DOHH2 (cell line): ENCODE measurements at regions not wholly inside any gene's neighbourhood (a gene's known extent, or its start where the extent isn't known, plus 50 kb on each side); places are given as distances from the start of the nearest gene placed in this dataset.

Experiments
- H3F3A ChIP-seq: fragments of 200-600 bp; sonication (generic), shearing (Covaris generic); 2 replicates; pipeline ENCODE4 v1.6.0; 2016; ENCODE audit warnings: antibody characterized with exemption, mild to moderate bottlenecking; ENCODE audit not compliant: control insufficient read depth, insufficient read depth
- H3K27ac ChIP-seq: fragments of 200-600 bp; sonication (generic); 2 replicates; pipeline ENCODE4 v1.5.1; 2014; ENCODE audit warnings: low read depth, mild to moderate bottlenecking, low read length, moderate library complexity
- H3K27me3 ChIP-seq: fragments of 200-600 bp; sonication (generic); 2 replicates; pipeline ENCODE4 v1.6.1; 2014; ENCODE audit warnings: mild to moderate bottlenecking, low read length, mixed read lengths; ENCODE audit not compliant: control insufficient read depth
- H3K36me3 ChIP-seq: fragments of 200-600 bp; sonication (generic); 2 replicates; pipeline ENCODE4 v1.6.1; 2014; ENCODE audit warnings: mild to moderate bottlenecking, low read length, moderate library complexity, mixed read lengths; ENCODE audit not compliant: control insufficient read depth
- H3K4me1 ChIP-seq: fragments of 200-600 bp; sonication (generic); 2 replicates; pipeline ENCODE4 v1.6.1; 2014; ENCODE audit warnings: mild to moderate bottlenecking, low read length, mixed read lengths; ENCODE audit not compliant: control insufficient read depth
- H3K4me2 ChIP-seq: fragments of 200-600 bp; sonication (generic); 2 replicates; pipeline ENCODE4 v1.6.0; 2014; ENCODE audit warnings: mild to moderate bottlenecking, low read length, moderate library complexity
- H3K4me3 ChIP-seq: fragments of 200-600 bp; sonication (generic); 2 replicates; pipeline ENCODE4 v1.5.1; 2014; ENCODE audit warnings: mild to moderate bottlenecking, low read length, mixed read lengths
- H3K79me2 ChIP-seq: fragments of 200-600 bp; sonication (generic); 2 replicates; pipeline ENCODE4 v1.6.1; 2014; ENCODE audit warnings: mild to moderate bottlenecking, low read length, mixed read lengths; ENCODE audit not compliant: control insufficient read depth
- H3K9me2 ChIP-seq: fragments of 200-600 bp; sonication (generic); replicated peaks from 2 replicates; pipeline ENCODE4 v1.6.1; 2014; ENCODE audit warnings: mild to moderate bottlenecking, low read length, mixed read lengths; ENCODE audit not compliant: control insufficient read depth
- H3K9me3 ChIP-seq: fragments of 200-600 bp; sonication (generic); 2 replicates; pipeline ENCODE4 v1.6.1; 2014; ENCODE audit warnings: antibody characterized with exemption, low read length, mixed read lengths; ENCODE audit not compliant: control insufficient read depth, insufficient read depth
- H4K20me1 ChIP-seq: fragments of 200-600 bp; sonication (generic); 2 replicates; pipeline ENCODE4 v1.6.0; 2014; ENCODE audit warnings: low read depth, mild to moderate bottlenecking, antibody characterized with exemption, low read length, moderate library complexity; ENCODE audit not compliant: control insufficient read depth, insufficient read depth
- EZH2phosphoT487 ChIP-seq: fragments of 200-600 bp; sonication (generic); IDR thresholded peaks from 2 replicates; pipeline ENCODE4 v1.6.1; 2017; ENCODE audit warnings: borderline replicate concordance, mild to moderate bottlenecking, antibody characterized with exemption, low read length, moderate library complexity, mixed read lengths
- TF ChIP-seq, protein P1 (sequence below): fragments of 200-600 bp; sonication (generic); IDR thresholded peaks from one replicate; pipeline ENCODE4 v1.5.1; 2014; ENCODE audit warnings: antibody characterized with exemption, mild to moderate bottlenecking, low read depth, low read length; ENCODE audit not compliant: poor library complexity, severe bottlenecking

DNA sequence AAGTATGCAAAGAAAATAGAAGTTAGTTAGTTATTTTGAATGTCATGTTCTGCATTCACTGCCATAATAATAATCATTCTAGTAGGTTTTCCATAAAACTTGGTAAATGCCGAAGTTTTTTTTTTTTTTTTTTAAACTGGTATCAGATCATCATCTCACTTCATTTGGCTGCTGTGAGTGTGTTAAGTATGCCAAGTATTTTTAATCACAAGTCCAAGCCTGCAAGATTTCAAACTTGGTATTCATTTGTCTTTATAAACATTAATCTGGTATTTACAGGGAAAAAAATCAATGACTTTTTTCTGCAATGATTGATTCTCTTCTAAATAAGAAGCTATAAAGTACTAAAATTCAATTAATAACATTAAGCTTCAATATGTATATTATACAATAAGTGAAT, 248.9 kb downstream of the CCDC59 start:
- H3K9me3 ChIP-seq: no peaks in the 10 kb centered on the region
- TF ChIP-seq, protein P1, sequence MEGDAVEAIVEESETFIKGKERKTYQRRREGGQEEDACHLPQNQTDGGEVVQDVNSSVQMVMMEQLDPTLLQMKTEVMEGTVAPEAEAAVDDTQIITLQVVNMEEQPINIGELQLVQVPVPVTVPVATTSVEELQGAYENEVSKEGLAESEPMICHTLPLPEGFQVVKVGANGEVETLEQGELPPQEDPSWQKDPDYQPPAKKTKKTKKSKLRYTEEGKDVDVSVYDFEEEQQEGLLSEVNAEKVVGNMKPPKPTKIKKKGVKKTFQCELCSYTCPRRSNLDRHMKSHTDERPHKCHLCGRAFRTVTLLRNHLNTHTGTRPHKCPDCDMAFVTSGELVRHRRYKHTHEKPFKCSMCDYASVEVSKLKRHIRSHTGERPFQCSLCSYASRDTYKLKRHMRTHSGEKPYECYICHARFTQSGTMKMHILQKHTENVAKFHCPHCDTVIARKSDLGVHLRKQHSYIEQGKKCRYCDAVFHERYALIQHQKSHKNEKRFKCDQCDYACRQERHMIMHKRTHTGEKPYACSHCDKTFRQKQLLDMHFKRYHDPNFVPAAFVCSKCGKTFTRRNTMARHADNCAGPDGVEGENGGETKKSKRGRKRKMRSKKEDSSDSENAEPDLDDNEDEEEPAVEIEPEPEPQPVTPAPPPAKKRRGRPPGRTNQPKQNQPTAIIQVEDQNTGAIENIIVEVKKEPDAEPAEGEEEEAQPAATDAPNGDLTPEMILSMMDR: no peak
- no peak for TF ChIP-seq EZH2phosphoT487
- no peaks in the 10 kb centered on the region for H3K4me1 ChIP-seq
- H3K27ac ChIP-seq: no peak overlapping the region
- H3K4me3 ChIP-seq: no peak overlapping the region
- no peaks in the 10 kb centered on the region for H3F3A ChIP-seq
- no peaks in the 10 kb centered on the region for H4K20me1 ChIP-seq
- H3K79me2 ChIP-seq: no peaks in the 10 kb centered on the region
- no peak overlapping the region for H3K4me2 ChIP-seq
- no peaks in the 10 kb centered on the region for H3K36me3 ChIP-seq
- no peaks in the 10 kb centered on the region for H3K9me2 ChIP-seq
- no peaks in the 10 kb centered on the region for H3K27me3 ChIP-seq

DNA sequence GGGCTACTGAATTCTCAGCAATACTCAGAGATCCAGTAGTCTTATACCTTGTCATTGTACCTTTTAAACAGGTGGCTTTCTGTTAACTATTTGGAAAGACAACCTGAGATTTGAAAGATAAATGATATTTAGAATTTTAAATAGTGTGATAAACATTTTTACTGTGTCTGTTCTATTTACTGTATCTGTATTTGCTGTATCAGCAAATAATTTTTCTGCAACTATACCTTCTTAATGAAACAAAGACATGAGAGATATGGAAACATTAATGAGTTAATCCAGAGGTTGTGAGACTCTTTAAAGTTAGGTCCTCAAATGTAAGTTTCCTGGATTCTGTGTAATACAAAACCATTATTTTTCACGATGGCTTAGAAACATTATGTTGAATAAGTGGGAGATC, 249.6 kb downstream of the CCDC59 start:
- Histone ChIP-seq H3K79me2 (no peaks in the 10 kb centered on the region), H3K27ac (no peak overlapping the region), H3K36me3 (no peaks in the 10 kb centered on the region), H3F3A (no peaks in the 10 kb centered on the region), H3K9me2 (no peaks in the 10 kb centered on the region), H3K4me2 (no peak overlapping the region), H3K27me3 (no peaks in the 10 kb centered on the region), H3K4me1 (no peaks in the 10 kb centered on the region), H4K20me1 (no peaks in the 10 kb centered on the region), H3K9me3 (no peaks in the 10 kb centered on the region), H3K4me3 (no peak overlapping the region)
- TF ChIP-seq EZH2phosphoT487: no peak
- TF ChIP-seq, protein P1: no peak

DNA sequence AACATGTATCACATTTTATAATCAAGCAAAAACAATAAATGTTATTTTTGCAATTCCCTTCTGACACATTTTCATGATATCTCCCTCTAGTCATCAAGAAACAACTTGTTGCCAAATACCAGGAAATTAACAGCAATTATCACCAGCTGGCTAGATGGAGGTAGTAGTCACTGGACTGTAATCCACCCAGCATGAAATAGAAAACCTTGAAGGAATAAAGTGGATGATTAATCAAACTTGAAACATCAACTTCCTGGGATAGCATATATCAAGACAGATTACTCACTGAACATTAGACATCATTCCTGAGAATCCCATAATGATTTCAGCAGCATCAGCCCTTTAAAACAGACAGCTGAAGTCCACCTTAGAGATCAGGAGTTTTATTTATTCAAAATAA, 259.0 kb downstream of the CCDC59 start:
- Histone ChIP-seq H3K4me3 (no peak overlapping the region), H3K79me2 (no peaks in the 10 kb centered on the region), H3K4me2 (no peak overlapping the region), H3K9me2 (no peaks in the 10 kb centered on the region), H3K27me3 (no peaks in the 10 kb centered on the region), H3K27ac (no peak overlapping the region), H3K36me3 (no peaks in the 10 kb centered on the region), H3K4me1 (no peaks in the 10 kb centered on the region), H3F3A (no peaks in the 10 kb centered on the region), H3K9me3 (no peaks in the 10 kb centered on the region; the same call in 1 of the 2 replicates), H4K20me1 (no peaks in the 10 kb centered on the region)
- TF ChIP-seq, protein P1: no peak
- no peak for TF ChIP-seq EZH2phosphoT487

DNA sequence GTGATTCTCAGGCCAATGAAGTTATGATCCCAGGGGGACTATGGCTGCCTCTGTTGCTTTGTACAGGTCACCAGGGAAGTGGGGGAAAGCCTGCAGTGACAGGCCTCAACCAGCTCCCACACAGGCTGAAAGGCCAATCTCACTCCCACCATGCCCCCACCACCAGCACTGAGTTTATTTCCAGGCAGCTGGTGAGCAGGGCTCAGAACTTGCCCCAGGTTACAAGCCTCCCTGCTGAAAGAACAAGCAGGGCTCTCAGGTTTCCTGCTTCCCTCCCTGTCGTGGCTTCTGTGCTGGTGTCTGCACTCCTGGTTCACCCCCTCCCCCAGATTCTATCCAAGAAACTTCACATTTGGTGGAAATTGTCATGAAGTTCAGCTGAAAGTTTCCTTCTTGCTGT, 260.3 kb downstream of the CCDC59 start:
- Histone ChIP-seq H3K36me3 (no peaks in the 10 kb centered on the region), H3K79me2 (no peaks in the 10 kb centered on the region), H4K20me1 (no peaks in the 10 kb centered on the region), H3K4me1 (no peaks in the 10 kb centered on the region), H3F3A (no peaks in the 10 kb centered on the region), H3K27me3 (no peaks in the 10 kb centered on the region), H3K9me3 (no peaks in the 10 kb centered on the region; the same call in 1 of the 2 replicates), H3K9me2 (no peaks in the 10 kb centered on the region), H3K4me3 (no peak overlapping the region), H3K27ac (no peak overlapping the region), H3K4me2 (no peak overlapping the region)
- no peak for TF ChIP-seq EZH2phosphoT487
- TF ChIP-seq, protein P1: no peak
